PFSK-1 (cell line): ENCODE measurements at regions not wholly inside any gene's neighbourhood (a gene's known extent, or its start where the extent isn't known, plus 50 kb on each side); places are given as distances from the start of the nearest gene placed in this dataset.

Source experiments
- FOXP2 ChIP-seq: optimal IDR thresholded peaks from 2 replicates; pipeline ENCODE3; 2011; ENCODE audit warnings: borderline replicate concordance, control low read depth, inconsistent platforms; ENCODE audit not compliant: insufficient read depth; ENCODE audit errors: extremely low read length, extremely low read depth
- POLR2AphosphoS5 ChIP-seq: IDR thresholded peaks from 2 replicates; pipeline ENCODE4 v1.6.1; 2012; ENCODE audit warnings: low read depth, mild to moderate bottlenecking, control low read depth, low read length, moderate library complexity
- SIN3A ChIP-seq: IDR thresholded peaks from 2 replicates; pipeline ENCODE4 v1.6.1; 2012; ENCODE audit warnings: mild to moderate bottlenecking, low read length, moderate library complexity, borderline replicate concordance; ENCODE audit not compliant: insufficient read depth
- TAF1 ChIP-seq: IDR thresholded peaks from 2 replicates; pipeline ENCODE4 v1.6.1; 2012; ENCODE audit warnings: low read length, control low read depth, borderline replicate concordance; ENCODE audit not compliant: insufficient read depth
- TF ChIP-seq, protein P1 (sequence below), 2 experiments: IDR thresholded peaks; 2 replicates each; pipeline versions ENCODE4 v1.6.1 to v1.8.0; 2011 to 2012; ENCODE audit warnings: low read depth in 2 of 2, low read length in 2 of 2, control low read depth in 1 of 2, inconsistent platforms in 1 of 2, mild to moderate bottlenecking in 1 of 2, moderate library complexity in 1 of 2; ENCODE audit not compliant: insufficient read depth in 1 of 2

DNA sequence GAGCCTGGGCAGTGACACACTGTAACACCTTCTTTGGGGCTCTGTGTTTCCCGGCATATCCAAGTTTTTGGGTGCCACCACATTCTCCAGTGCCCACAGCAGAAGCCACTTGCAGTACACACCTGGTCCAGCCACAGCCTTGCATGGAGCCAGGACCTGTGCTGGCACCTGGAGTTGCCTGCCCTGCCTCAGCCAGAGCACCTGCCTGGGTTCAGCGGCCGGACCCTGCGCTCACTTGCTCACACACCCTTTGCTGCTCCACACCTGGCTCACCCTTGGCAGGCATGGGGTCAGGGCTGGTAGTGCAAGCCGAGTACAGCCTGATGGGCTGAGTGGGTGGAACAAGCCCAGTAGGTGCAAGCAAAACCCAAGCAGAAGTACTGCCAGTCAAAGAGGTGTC lies 1511.1 kb downstream of the TECRL start:
- TF ChIP-seq, protein P1, sequence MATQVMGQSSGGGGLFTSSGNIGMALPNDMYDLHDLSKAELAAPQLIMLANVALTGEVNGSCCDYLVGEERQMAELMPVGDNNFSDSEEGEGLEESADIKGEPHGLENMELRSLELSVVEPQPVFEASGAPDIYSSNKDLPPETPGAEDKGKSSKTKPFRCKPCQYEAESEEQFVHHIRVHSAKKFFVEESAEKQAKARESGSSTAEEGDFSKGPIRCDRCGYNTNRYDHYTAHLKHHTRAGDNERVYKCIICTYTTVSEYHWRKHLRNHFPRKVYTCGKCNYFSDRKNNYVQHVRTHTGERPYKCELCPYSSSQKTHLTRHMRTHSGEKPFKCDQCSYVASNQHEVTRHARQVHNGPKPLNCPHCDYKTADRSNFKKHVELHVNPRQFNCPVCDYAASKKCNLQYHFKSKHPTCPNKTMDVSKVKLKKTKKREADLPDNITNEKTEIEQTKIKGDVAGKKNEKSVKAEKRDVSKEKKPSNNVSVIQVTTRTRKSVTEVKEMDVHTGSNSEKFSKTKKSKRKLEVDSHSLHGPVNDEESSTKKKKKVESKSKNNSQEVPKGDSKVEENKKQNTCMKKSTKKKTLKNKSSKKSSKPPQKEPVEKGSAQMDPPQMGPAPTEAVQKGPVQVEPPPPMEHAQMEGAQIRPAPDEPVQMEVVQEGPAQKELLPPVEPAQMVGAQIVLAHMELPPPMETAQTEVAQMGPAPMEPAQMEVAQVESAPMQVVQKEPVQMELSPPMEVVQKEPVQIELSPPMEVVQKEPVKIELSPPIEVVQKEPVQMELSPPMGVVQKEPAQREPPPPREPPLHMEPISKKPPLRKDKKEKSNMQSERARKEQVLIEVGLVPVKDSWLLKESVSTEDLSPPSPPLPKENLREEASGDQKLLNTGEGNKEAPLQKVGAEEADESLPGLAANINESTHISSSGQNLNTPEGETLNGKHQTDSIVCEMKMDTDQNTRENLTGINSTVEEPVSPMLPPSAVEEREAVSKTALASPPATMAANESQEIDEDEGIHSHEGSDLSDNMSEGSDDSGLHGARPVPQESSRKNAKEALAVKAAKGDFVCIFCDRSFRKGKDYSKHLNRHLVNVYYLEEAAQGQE (IDR thresholded peaks at IDR 0.05; ENCODE audit: insufficient read depth in 1 of 2, low read depth in 2 of 2, low read length in 2 of 2), result no peak
- TF ChIP-seq FOXP2 (no peak), POLR2AphosphoS5 (no peak), SIN3A (no peak), TAF1 (no peak)

DNA sequence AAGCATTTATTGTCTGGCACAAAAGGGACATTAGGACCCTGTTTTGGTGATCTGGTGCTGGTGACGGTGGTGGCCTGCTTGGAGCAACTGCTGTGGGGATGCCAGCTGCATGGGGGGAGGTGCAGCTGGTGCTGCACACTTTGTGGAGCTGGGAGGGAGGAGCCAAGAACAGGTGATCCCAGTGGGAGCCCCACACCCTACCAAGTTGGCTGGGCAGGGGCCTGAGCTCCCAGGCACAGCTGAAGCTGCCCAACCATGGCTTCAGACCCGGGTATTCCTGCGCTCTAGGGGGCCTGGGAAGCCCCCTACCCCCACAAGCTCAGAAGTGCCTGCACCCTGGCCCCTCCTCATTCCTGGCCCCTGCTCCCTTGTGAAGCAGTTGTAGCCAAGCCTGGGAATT lies 1512.5 kb downstream of the TECRL start:
- TF ChIP-seq TAF1, result no peak
- no peak for TF ChIP-seq POLR2AphosphoS5
- no peak for TF ChIP-seq FOXP2
- TF ChIP-seq SIN3A, result no peak
- TF ChIP-seq, protein P1 (IDR thresholded peaks at IDR 0.05; ENCODE audit: insufficient read depth in 1 of 2, low read depth in 2 of 2, low read length in 2 of 2), result no peak

DNA sequence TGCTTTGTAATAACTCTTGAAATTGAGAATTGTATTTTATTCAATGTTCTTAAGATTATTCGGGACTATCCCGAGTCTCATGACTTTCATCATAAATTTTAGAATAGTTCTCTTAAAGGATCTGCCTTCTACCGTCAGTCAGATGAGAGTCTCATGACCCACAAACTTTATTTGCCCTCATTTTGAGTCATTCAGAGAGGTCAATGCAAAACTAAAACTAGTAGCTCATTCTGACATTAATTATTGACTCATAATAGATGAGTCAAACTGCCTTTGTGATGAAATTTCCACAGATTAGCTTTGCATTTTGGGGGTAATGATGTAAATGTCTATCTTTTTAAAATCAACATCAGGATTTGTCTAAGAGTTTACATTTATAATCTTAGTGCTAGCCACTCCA lies 1527.3 kb downstream of the TECRL start:
- TF ChIP-seq, protein P1 (IDR thresholded peaks at IDR 0.05; ENCODE audit: insufficient read depth in 1 of 2, low read depth in 2 of 2, low read length in 2 of 2), result no peak
- no peak for TF ChIP-seq TAF1
- no peak for TF ChIP-seq POLR2AphosphoS5
- TF ChIP-seq FOXP2, result no peak
- no peak for TF ChIP-seq SIN3A

DNA sequence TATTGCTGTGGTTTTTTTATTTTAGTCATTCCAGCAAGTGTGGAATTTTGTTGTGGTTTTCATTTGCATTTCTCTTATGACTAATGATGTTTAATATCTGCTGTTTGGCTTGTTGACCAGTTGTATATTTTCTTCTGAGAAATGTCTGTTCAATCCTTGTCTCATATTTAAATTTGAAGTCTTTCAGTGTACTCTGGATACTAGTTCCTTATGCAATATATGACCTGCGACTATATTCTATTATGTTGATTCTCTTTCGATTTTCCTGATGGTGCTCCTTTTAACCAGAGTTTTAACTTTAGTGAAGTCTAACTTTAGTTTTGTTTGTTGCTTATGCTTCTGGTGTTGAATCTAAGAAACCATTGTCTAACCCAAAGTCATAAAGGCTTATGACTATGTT lies 1528.0 kb downstream of the TECRL start:
- no peak for TF ChIP-seq POLR2AphosphoS5
- TF ChIP-seq FOXP2, result no peak
- TF ChIP-seq, protein P1 (IDR thresholded peaks at IDR 0.05; ENCODE audit: insufficient read depth in 1 of 2, low read depth in 2 of 2, low read length in 2 of 2), result no peak
- no peak for TF ChIP-seq SIN3A
- TF ChIP-seq TAF1, result no peak

DNA sequence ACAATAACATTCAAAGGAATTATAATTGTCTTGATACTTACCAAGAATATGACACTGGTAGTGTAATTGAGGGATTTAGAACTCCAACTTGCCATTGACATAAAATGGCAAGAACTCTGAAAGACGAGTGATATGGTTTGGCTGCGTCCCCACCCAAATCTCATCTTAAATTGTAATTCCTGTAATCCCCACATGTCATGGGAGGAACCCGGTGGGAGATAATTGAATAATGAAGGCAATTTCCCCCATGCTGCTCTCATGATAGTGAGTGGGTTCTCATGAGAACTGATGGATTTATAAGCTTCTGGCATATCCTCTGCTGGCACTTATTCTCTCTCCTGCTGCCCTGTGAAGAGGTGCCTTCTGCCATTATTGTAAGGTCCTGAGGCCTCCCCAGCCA lies 1536.4 kb downstream of the TECRL start:
- TF ChIP-seq SIN3A, result no peak
- TF ChIP-seq TAF1, result no peak
- TF ChIP-seq POLR2AphosphoS5, result no peak
- no peak for TF ChIP-seq FOXP2
- TF ChIP-seq, protein P1 (IDR thresholded peaks at IDR 0.05; ENCODE audit: insufficient read depth in 1 of 2, low read depth in 2 of 2, low read length in 2 of 2), result no peak
